ENCODE measurements at regions not wholly inside any gene's neighbourhood (a gene's known extent, or its start where the extent isn't known, plus 50 kb on each side); places are given as distances from the start of the nearest gene placed in this dataset.

- Histone ChIP-seq H3K27me3 (ENCODE audit: insufficient read depth, low read length) (no peaks in the 10 kb centered on the region), H2AFZ (ENCODE audit: low read length) (no peak overlapping the region), H3K4me1 (ENCODE audit: insufficient read depth, low read length, severe bottlenecking) (no peaks in the 10 kb centered on the region), H3K9ac (ENCODE audit: low read length) (no peak overlapping the region), H3K36me3 (ENCODE audit: insufficient read depth, low read length) (no peaks in the 10 kb centered on the region), H3K27ac (ENCODE audit: low read depth, low read length, poor library complexity, severe bottlenecking) (no peak overlapping the region), H3K4me3 (ENCODE audit: low read depth, low read length, poor library complexity, severe bottlenecking) (no peak overlapping the region), H3K9me3 (ENCODE audit: low read length) (no peaks in the 10 kb centered on the region), H3K79me2 (ENCODE audit: insufficient read depth, low read length) (no peaks in the 10 kb centered on the region), H4K20me1 (ENCODE audit: insufficient read depth, low read length) (no peaks in the 10 kb centered on the region), H3F3A (ENCODE audit: insufficient read depth, low read length) (no peaks in the 10 kb centered on the region), H3K4me2 (ENCODE audit: low read length) (no peak overlapping the region), H3K9me2 (ENCODE audit: low read depth, low read length) (no peaks in the 10 kb centered on the region)
- TF ChIP-seq CTCF (IDR thresholded peaks at IDR 0.05; ENCODE audit: low read length) = no peak
- no peak for TF ChIP-seq EZH2 (IDR thresholded peaks at IDR 0.05; ENCODE audit: borderline replicate concordance, low read length)
Measured at GRCh38 chr6:151682251-151682650, 125.2 kb upstream of the ESR1 start.

- no peak overlapping the region for H3K9ac ChIP-seq (ENCODE audit: low read length)
- no peak overlapping the region for H3K4me3 ChIP-seq (ENCODE audit: low read depth, low read length, poor library complexity, severe bottlenecking)
- no peaks in the 10 kb centered on the region for H3K27me3 ChIP-seq (ENCODE audit: insufficient read depth, low read length)
- H3K9me2 ChIP-seq (ENCODE audit: low read depth, low read length) = no peaks in the 10 kb centered on the region
- H3K4me1 ChIP-seq (ENCODE audit: insufficient read depth, low read length, severe bottlenecking) = no peaks in the 10 kb centered on the region
- no peak overlapping the region for H3K27ac ChIP-seq (ENCODE audit: low read depth, low read length, poor library complexity, severe bottlenecking)
- no peaks in the 10 kb centered on the region for H3F3A ChIP-seq (ENCODE audit: insufficient read depth, low read length)
- H3K79me2 ChIP-seq (ENCODE audit: insufficient read depth, low read length) = no peaks in the 10 kb centered on the region
- no peaks in the 10 kb centered on the region for H4K20me1 ChIP-seq (ENCODE audit: insufficient read depth, low read length)
- H3K9me3 ChIP-seq (ENCODE audit: low read length) = no peaks in the 10 kb centered on the region
- no peak for TF ChIP-seq CTCF (IDR thresholded peaks at IDR 0.05; ENCODE audit: low read length)
- TF ChIP-seq EZH2 (IDR thresholded peaks at IDR 0.05; ENCODE audit: borderline replicate concordance, low read length) = no peak
- H2AFZ ChIP-seq (ENCODE audit: low read length) = no peak overlapping the region
- H3K36me3 ChIP-seq (ENCODE audit: insufficient read depth, low read length) = no peaks in the 10 kb centered on the region
- H3K4me2 ChIP-seq (ENCODE audit: low read length) = no peak overlapping the region
Measured at GRCh38 chr6:151682922-151683321, 124.6 kb upstream of the ESR1 start.

- Histone ChIP-seq H3K27ac (ENCODE audit: low read depth, low read length, poor library complexity, severe bottlenecking) (no peak overlapping the region), H3K4me3 (ENCODE audit: low read depth, low read length, poor library complexity, severe bottlenecking) (no peak overlapping the region), H3K9me2 (ENCODE audit: low read depth, low read length) (no peaks in the 10 kb centered on the region), H2AFZ (ENCODE audit: low read length) (no peak overlapping the region), H3F3A (ENCODE audit: insufficient read depth, low read length) (no peaks in the 10 kb centered on the region), H3K79me2 (ENCODE audit: insufficient read depth, low read length) (no peaks in the 10 kb centered on the region), H3K9ac (ENCODE audit: low read length) (no peak overlapping the region), H3K36me3 (ENCODE audit: insufficient read depth, low read length) (no peaks in the 10 kb centered on the region), H3K9me3 (ENCODE audit: low read length) (no peaks in the 10 kb centered on the region), H3K4me1 (ENCODE audit: insufficient read depth, low read length, severe bottlenecking) (no peaks in the 10 kb centered on the region), H3K27me3 (ENCODE audit: insufficient read depth, low read length) (no peaks in the 10 kb centered on the region), H4K20me1 (ENCODE audit: insufficient read depth, low read length) (no peaks in the 10 kb centered on the region), H3K4me2 (ENCODE audit: low read length) (no peak overlapping the region)
- TF ChIP-seq EZH2 (IDR thresholded peaks at IDR 0.05; ENCODE audit: borderline replicate concordance, low read length) (no peak), CTCF (IDR thresholded peaks at IDR 0.05; ENCODE audit: low read length) (no peak)
Measured at GRCh38 chr6:151683381-151683780, 124.1 kb upstream of the ESR1 start.

Measured in OCI-LY1 (cell line).